HepG2 (cell line): ENCODE measurements at regions not wholly inside any gene's neighbourhood (a gene's known extent, or its start where the extent isn't known, plus 50 kb on each side); places are given as distances from the start of the nearest gene placed in this dataset.

Experiments
- REST ChIP-seq, 2 experiments: IDR thresholded peaks; 2 replicates each; pipeline ENCODE4 v1.6.1; 2011 to 2012; ENCODE audit warnings: low read length in 2 of 2, borderline replicate concordance in 1 of 2, low read depth in 1 of 2, mild to moderate bottlenecking in 1 of 2, moderate library complexity in 1 of 2
- SMAD3 ChIP-seq: sonication (generic); formaldehyde crosslinking; IDR thresholded peaks from 2 replicates; pipeline ENCODE4 v1.4.0; 2020; ENCODE audit warnings: missing genetic modification reagents

- no peak for TF ChIP-seq REST (IDR thresholded peaks at IDR 0.05; ENCODE audit: borderline replicate concordance in 1 of 2, low read depth in 1 of 2, low read length in 2 of 2)
- TF ChIP-seq SMAD3 (CRISPR knock-in tag): no peak
These were observed 871.1 kb downstream of the PDCD6IP start for GRCh38 chr3:34669490-34669889.
